CD14-positive monocyte (primary cell): ENCODE measurements at regions not wholly inside any gene's neighbourhood (a gene's known extent, or its start where the extent isn't known, plus 50 kb on each side); places are given as distances from the start of the nearest gene placed in this dataset.

Experiments
- DNase-seq, 3 donors: peaks; one replicate each; pipeline ENCODE4 v3.0.0-alpha.2; 2011 to 2022
- H2AFZ ChIP-seq: 2 replicates; pipeline ENCODE4 v1.6.0; 2012; ENCODE audit warnings: mild to moderate bottlenecking, low read depth, low read length, inconsistent platforms; ENCODE audit not compliant: insufficient read depth, poor library complexity, severe bottlenecking
- H3K27ac ChIP-seq, 2 donors: 1 replicate in 1 of 2; 2 replicates in 1 of 2; pipeline ENCODE4 v1.5.1; 2012 to 2013; ENCODE audit warnings: low read length in 2 of 2, control low read depth in 1 of 2, inconsistent platforms in 1 of 2, low read depth in 1 of 2, mild to moderate bottlenecking in 1 of 2
- H3K27me3 ChIP-seq, 2 donors: one replicate each; pipeline versions ENCODE4 v1.6.0 to v1.6.1; 2011 to 2013; ENCODE audit warnings: low read length in 2 of 2; ENCODE audit not compliant: control insufficient read depth in 2 of 2, insufficient read depth in 2 of 2
- H3K36me3 ChIP-seq, 2 donors: replicated peaks in 1 of 2; 1 replicate in 1 of 2; 2 replicates in 1 of 2; pipeline versions ENCODE4 v1.5.1 to v1.6.1; 2012 to 2013; ENCODE audit warnings: low read length in 2 of 2, control low read depth in 1 of 2, inconsistent platforms in 1 of 2, mild to moderate bottlenecking in 1 of 2; ENCODE audit not compliant: insufficient read depth in 2 of 2, control insufficient read depth in 1 of 2
- H3K4me1 ChIP-seq, 2 donors: 1 replicate in 1 of 2; 2 replicates in 1 of 2; pipeline versions ENCODE4 v1.5.1 to v1.6.1; 2012 to 2013; ENCODE audit warnings: low read length in 2 of 2, control low read depth in 1 of 2, inconsistent platforms in 1 of 2, mild to moderate bottlenecking in 1 of 2, moderate library complexity in 1 of 2; ENCODE audit not compliant: insufficient read depth in 2 of 2, control insufficient read depth in 1 of 2
- H3K4me2 ChIP-seq: replicated peaks from 2 replicates; pipeline ENCODE3; 2012; ENCODE audit warnings: low read length, moderate library complexity, mild to moderate bottlenecking; ENCODE audit not compliant: poor library complexity, severe bottlenecking; ENCODE audit errors: extremely low read depth
- H3K4me3 ChIP-seq, 3 experiments: fragments of 200-600 bp in 1 of 3; sonication (generic) in 1 of 3; replicated peaks in 1 of 3; 1 replicate in 2 of 3; 2 replicates in 1 of 3; pipeline ENCODE4 v1.5.1; 2011 to 2013; ENCODE audit warnings: low read length in 3 of 3, mild to moderate bottlenecking in 3 of 3, control low read depth in 2 of 3, low read depth in 2 of 3, inconsistent platforms in 1 of 3, moderate library complexity in 1 of 3
- H3K79me2 ChIP-seq: 2 replicates; pipeline ENCODE4 v1.6.0; 2012; ENCODE audit warnings: mild to moderate bottlenecking, control low read depth, inconsistent platforms, low read length, moderate library complexity; ENCODE audit not compliant: insufficient read depth
- H3K9ac ChIP-seq: 2 replicates; pipeline ENCODE4 v1.6.0; 2017; ENCODE audit warnings: low read length, mild to moderate bottlenecking; ENCODE audit not compliant: insufficient read depth, poor library complexity, severe bottlenecking
- H3K9me3 ChIP-seq, 2 donors: replicated peaks in 1 of 2; 1 replicate in 1 of 2; 2 replicates in 1 of 2; pipeline versions ENCODE4 v1.5.1 to v1.6.1; 2012 to 2013; ENCODE audit warnings: low read length in 2 of 2, control low read depth in 1 of 2; ENCODE audit not compliant: control insufficient read depth in 1 of 2, insufficient read depth in 1 of 2
- H4K20me1 ChIP-seq: 2 replicates; pipeline ENCODE4 v1.6.0; 2012; ENCODE audit warnings: mild to moderate bottlenecking, low read length, control low read depth, moderate library complexity; ENCODE audit not compliant: insufficient read depth
- H3K27ac Mint-ChIP-seq, 7 donors: one replicate each; pipeline ENCODE4 v1.8.0; 2020; ENCODE audit warnings: mild to moderate bottlenecking in 7 of 7, mixed read lengths in 7 of 7, moderate library complexity in 6 of 7, inconsistent platforms in 2 of 7
- H3K27me3 Mint-ChIP-seq, 3 donors: one replicate each; pipeline ENCODE4 v1.8.0; 2021 to 2022; ENCODE audit warnings: low read depth in 3 of 3, mild to moderate bottlenecking in 3 of 3, mixed read lengths in 3 of 3, moderate library complexity in 3 of 3, inconsistent platforms in 1 of 3
- H3K36me3 Mint-ChIP-seq, 2 donors: one replicate each; pipeline ENCODE4 v1.8.0; 2020; ENCODE audit warnings: mixed read lengths in 2 of 2, inconsistent platforms in 1 of 2, mild to moderate bottlenecking in 1 of 2
- H3K4me1 Mint-ChIP-seq: one replicate; pipeline ENCODE4 v1.8.0; 2020; ENCODE audit warnings: mild to moderate bottlenecking, mixed read lengths
- H3K4me3 Mint-ChIP-seq, 2 donors: one replicate each; pipeline ENCODE4 v1.8.0; 2020; ENCODE audit warnings: mild to moderate bottlenecking in 2 of 2, mixed read lengths in 2 of 2, moderate library complexity in 1 of 2
- H3K9me3 Mint-ChIP-seq, 7 donors: one replicate each; pipeline ENCODE4 v1.8.0; 2020 to 2022; ENCODE audit warnings: mixed read lengths in 7 of 7, mild to moderate bottlenecking in 6 of 7, moderate library complexity in 6 of 7, inconsistent platforms in 2 of 7
- CTCF ChIP-seq: fragments of 200-600 bp; IDR thresholded peaks from one replicate; pipeline ENCODE4 v1.8.0; 2022; ENCODE audit warnings: antibody characterized with exemption, mild to moderate bottlenecking
- WGBS: methylation state at CpG from one replicate; pipeline ENCODE4 v1.1.5; 2013; ENCODE audit warnings: missing lambda C conversion rate; ENCODE audit not compliant: insufficient coverage; 5-methylcytosine and 5-hydroxymethylcytosine counted together
- intact Hi-C, 2 donors: fragments of 100-400 bp; cut with micrococcal nuclease; formaldehyde crosslinking; loops; one replicate each; pipeline versions ENCODE4 v1.15.0 to v1.15.1; 2023

- Histone ChIP-seq H3K4me3 (no peak overlapping the region), H4K20me1 (no peaks in the 10 kb centered on the region), H3K36me3 (no peaks in the 10 kb centered on the region), H3K79me2 (no peaks in the 10 kb centered on the region), H3K27me3 (peaks cover 0 to 2% of the 10 kb centered on the region in 2 donors), H3K4me1 (peaks cover 7 to 14% of the 10 kb centered on the region in 2 donors), H3K4me2 (no peak overlapping the region), H3K9ac (no peak overlapping the region), H3K9me3 (no peaks in the 10 kb centered on the region), H3K27ac (no peak overlapping the region), H2AFZ (no peak overlapping the region)
- intact Hi-C loops = no loop called here
- WGBS = no CpG with 5 or more reads among the region's 5 CpGs
- Mint-ChIP-seq H3K36me3 (no peaks in the 10 kb centered on the region), H3K4me1 (peaks cover 9% of the 10 kb centered on the region), H3K27ac (no peak overlapping the region), H3K4me3 (no peak overlapping the region), H3K9me3 (peaks cover 0 to 2% (median 0%) of the 10 kb centered on the region in 7 donors), H3K27me3 (peaks cover 3 to 6% (median 4%) of the 10 kb centered on the region in 3 donors)
- TF ChIP-seq CTCF = no peak
- no peak for DNase-seq
Observed at GRCh38 chr6:150689900-150690590, 90.4 kb downstream of the PLEKHG1 start.

DNA sequence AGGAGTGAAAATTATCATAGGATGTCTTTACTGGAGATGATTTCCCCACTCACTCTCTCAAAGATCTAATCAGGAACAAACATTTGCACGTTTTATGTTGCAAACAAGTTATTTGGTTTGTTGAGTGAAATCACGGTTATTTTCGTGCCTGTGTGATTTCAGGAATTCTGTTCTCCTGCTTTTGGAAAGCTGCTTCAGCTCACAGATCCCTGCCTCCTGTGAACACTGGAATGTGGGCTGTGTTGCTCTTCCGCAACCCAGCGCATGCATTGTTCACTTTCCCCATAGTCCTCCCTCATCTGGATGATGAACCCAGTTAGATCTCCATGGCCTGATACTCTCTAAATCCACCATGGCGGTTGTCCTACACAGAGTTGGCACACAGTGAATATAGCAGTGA, 91.0 kb downstream of the PLEKHG1 start:
- intact Hi-C loops = no loop called here

More for the DNA sequence above, 91.0 kb downstream of the PLEKHG1 start:
- Mint-ChIP-seq H3K36me3 (no peaks in the 10 kb centered on the region), H3K4me1 (peaks cover 8% of the 10 kb centered on the region), H3K9me3 (peaks cover 0 to 2% (median 0%) of the 10 kb centered on the region in 7 donors), H3K27me3 (peaks cover 4 to 8% (median 6%) of the 10 kb centered on the region in 3 donors), H3K4me3 (no peak overlapping the region), H3K27ac (no peak overlapping the region)
- H3K4me2 ChIP-seq = no peak overlapping the region
- H3K79me2 ChIP-seq = no peaks in the 10 kb centered on the region
- peaks cover 0 to 2% of the 10 kb centered on the region in 2 donors for H3K27me3 ChIP-seq
- no peak for TF ChIP-seq CTCF
- no peak overlapping the region for H2AFZ ChIP-seq
- no peaks in the 10 kb centered on the region for H3K9me3 ChIP-seq
- no peak overlapping the region for H3K27ac ChIP-seq
- no peak for DNase-seq
- 100% methylated on average over 3 of the region's 6 CpGs for WGBS
- H3K9ac ChIP-seq = no peak overlapping the region
- H3K36me3 ChIP-seq = no peaks in the 10 kb centered on the region
- no peak overlapping the region for H3K4me3 ChIP-seq
- H3K4me1 ChIP-seq = peaks cover 6 to 12% of the 10 kb centered on the region in 2 donors
- no peaks in the 10 kb centered on the region for H4K20me1 ChIP-seq
